GM23338 (cell line): ENCODE measurements at regions not wholly inside any gene's neighbourhood (a gene's known extent, or its start where the extent isn't known, plus 50 kb on each side); places are given as distances from the start of the nearest gene placed in this dataset.

Experiments used
- ATAC-seq: fragments of 200-7000 bp; cut with Tn5 transposase; 3 replicates; pipeline ENCODE4 v1.9.1; 2020
- DNase-seq: peaks from one replicate; pipeline ENCODE4 v3.0.0-alpha.2; 2015; ENCODE audit warnings: low spot score
- H2AFZ ChIP-seq: fragments of 200-600 bp; sonication (generic); 2 replicates; pipeline ENCODE4 v1.8.0; 2016; ENCODE audit warnings: antibody characterized with exemption, mild to moderate bottlenecking, moderate library complexity
- H3F3A ChIP-seq: fragments of 200-600 bp; sonication (generic); replicated peaks from 2 replicates; pipeline ENCODE4 v1.8.0; 2017; ENCODE audit warnings: antibody characterized with exemption, mixed run types, low read depth
- H3K27ac ChIP-seq: fragments of 200-600 bp; sonication (generic); 2 replicates; pipeline ENCODE4 v1.6.1; 2016; ENCODE audit warnings: low read depth
- H3K27me3 ChIP-seq: fragments of 200-600 bp; sonication (generic); 2 replicates; pipeline ENCODE4 v1.8.0; 2016; ENCODE audit warnings: mild to moderate bottlenecking, mixed run types, moderate library complexity; ENCODE audit not compliant: insufficient read depth
- H3K36me3 ChIP-seq: fragments of 200-600 bp; sonication (generic); 2 replicates; pipeline ENCODE4 v1.8.0; 2016; ENCODE audit warnings: mild to moderate bottlenecking; ENCODE audit not compliant: insufficient read depth
- H3K4me1 ChIP-seq: fragments of 200-600 bp; sonication (generic); 2 replicates; pipeline ENCODE4 v1.8.0; 2016; ENCODE audit warnings: mild to moderate bottlenecking, moderate library complexity; ENCODE audit not compliant: insufficient read depth
- H3K4me2 ChIP-seq: fragments of 200-600 bp; sonication (generic); 2 replicates; pipeline ENCODE4 v1.7.1; 2017; ENCODE audit warnings: mixed run types
- H3K4me3 ChIP-seq: fragments of 200-600 bp; sonication (generic); 2 replicates; pipeline ENCODE4 v1.6.1; 2016; ENCODE audit warnings: mixed run types
- H3K79me2 ChIP-seq: fragments of 200-600 bp; sonication (generic); replicated peaks from 2 replicates; pipeline ENCODE4 v1.8.0; 2017; ENCODE audit warnings: mild to moderate bottlenecking; ENCODE audit not compliant: insufficient read depth
- H3K9me2 ChIP-seq: fragments of 200-600 bp; sonication (generic); 2 replicates; pipeline ENCODE4 v1.8.0; 2017; ENCODE audit not compliant: insufficient read depth
- H4K20me1 ChIP-seq: fragments of 200-600 bp; sonication (generic); replicated peaks from 2 replicates; pipeline ENCODE4 v1.8.0; 2017; ENCODE audit warnings: mild to moderate bottlenecking; ENCODE audit not compliant: insufficient read depth
- H3K27ac Mint-ChIP-seq: 2 replicates; pipeline ENCODE4 v1.8.0; 2020; ENCODE audit warnings: inconsistent platforms, mild to moderate bottlenecking, moderate library complexity, mixed read lengths
- H3K27me3 Mint-ChIP-seq: 3 replicates; pipeline ENCODE4 v1.8.0; 2022; ENCODE audit warnings: low read depth, mild to moderate bottlenecking, moderate library complexity, mixed read lengths, inconsistent platforms; ENCODE audit not compliant: insufficient read depth, poor library complexity
- H3K36me3 Mint-ChIP-seq: 3 replicates; pipeline ENCODE4 v1.8.0; 2021; ENCODE audit warnings: low read depth, mild to moderate bottlenecking, inconsistent platforms, moderate library complexity, mixed read lengths
- H3K4me1 Mint-ChIP-seq: 3 replicates; pipeline ENCODE4 v1.8.0; 2020; ENCODE audit warnings: mild to moderate bottlenecking, inconsistent platforms, mixed read lengths
- H3K4me3 Mint-ChIP-seq: 3 replicates; pipeline ENCODE4 v1.8.0; 2021; ENCODE audit warnings: moderate library complexity, mild to moderate bottlenecking, inconsistent platforms, mixed read lengths
- H3K9me3 Mint-ChIP-seq: 3 replicates; pipeline ENCODE4 v1.8.0; 2020; ENCODE audit warnings: moderate library complexity, mild to moderate bottlenecking, inconsistent platforms, mixed read lengths
- CREB1 ChIP-seq: fragments of 250-450 bp; sonication (Bioruptor Pico); IDR thresholded peaks from 2 replicates; pipeline ENCODE4 v1.5.0; 2020; ENCODE audit warnings: low read depth, mild to moderate bottlenecking, moderate library complexity
- EZH2phosphoT487 ChIP-seq: fragments of 200-600 bp; sonication (generic); IDR thresholded peaks from one replicate; pipeline ENCODE4 v1.8.1; 2018; ENCODE audit warnings: antibody characterized with exemption; ENCODE audit not compliant: unreplicated experiment
- JUNB ChIP-seq: IDR thresholded peaks from one replicate; pipeline ENCODE4 v1.6.1; 2016; ENCODE audit warnings: antibody characterized with exemption; ENCODE audit not compliant: unreplicated experiment
- NANOG ChIP-seq: IDR thresholded peaks from 2 replicates; pipeline ENCODE4 v1.6.1; 2016; ENCODE audit warnings: antibody characterized with exemption, borderline replicate concordance
- POLR2AphosphoS5 ChIP-seq: IDR thresholded peaks from 2 replicates; pipeline ENCODE4 v1.6.1; 2016; ENCODE audit warnings: antibody characterized with exemption, low read depth
- STAT1 ChIP-seq: IDR thresholded peaks from one replicate; pipeline ENCODE4 v1.6.1; 2016; ENCODE audit warnings: antibody characterized with exemption; ENCODE audit not compliant: unreplicated experiment
- ZNF114 ChIP-seq: fragments of 250-450 bp; sonication (Bioruptor Pico); IDR thresholded peaks from 2 replicates; pipeline ENCODE4 v1.5.0; 2020; ENCODE audit warnings: mild to moderate bottlenecking, moderate library complexity
- TF ChIP-seq, protein P1 (sequence below): fragments of 250-450 bp; sonication (Bioruptor Pico); IDR thresholded peaks from 2 replicates; pipeline ENCODE4 v1.5.0; 2020; ENCODE audit warnings: mild to moderate bottlenecking, moderate library complexity
- TF ChIP-seq, protein P2 (sequence below): IDR thresholded peaks from one replicate; pipeline ENCODE4 v1.6.1; 2018; ENCODE audit warnings: antibody characterized with exemption; ENCODE audit not compliant: unreplicated experiment
- TF ChIP-seq, protein P3 (sequence below), 2 experiments: fragments of 200-600 bp in 1 of 2; sonication (generic) in 1 of 2; conservative IDR thresholded peaks; 2 replicates each; pipeline versions ENCODE4 v1.5.1 to v1.6.1; 2016 to 2017; ENCODE audit warnings: antibody characterized with exemption in 2 of 2, low read depth in 2 of 2, mild to moderate bottlenecking in 2 of 2, moderate library complexity in 1 of 2

- no peak for TF ChIP-seq JUNB
- TF ChIP-seq, protein P1, sequence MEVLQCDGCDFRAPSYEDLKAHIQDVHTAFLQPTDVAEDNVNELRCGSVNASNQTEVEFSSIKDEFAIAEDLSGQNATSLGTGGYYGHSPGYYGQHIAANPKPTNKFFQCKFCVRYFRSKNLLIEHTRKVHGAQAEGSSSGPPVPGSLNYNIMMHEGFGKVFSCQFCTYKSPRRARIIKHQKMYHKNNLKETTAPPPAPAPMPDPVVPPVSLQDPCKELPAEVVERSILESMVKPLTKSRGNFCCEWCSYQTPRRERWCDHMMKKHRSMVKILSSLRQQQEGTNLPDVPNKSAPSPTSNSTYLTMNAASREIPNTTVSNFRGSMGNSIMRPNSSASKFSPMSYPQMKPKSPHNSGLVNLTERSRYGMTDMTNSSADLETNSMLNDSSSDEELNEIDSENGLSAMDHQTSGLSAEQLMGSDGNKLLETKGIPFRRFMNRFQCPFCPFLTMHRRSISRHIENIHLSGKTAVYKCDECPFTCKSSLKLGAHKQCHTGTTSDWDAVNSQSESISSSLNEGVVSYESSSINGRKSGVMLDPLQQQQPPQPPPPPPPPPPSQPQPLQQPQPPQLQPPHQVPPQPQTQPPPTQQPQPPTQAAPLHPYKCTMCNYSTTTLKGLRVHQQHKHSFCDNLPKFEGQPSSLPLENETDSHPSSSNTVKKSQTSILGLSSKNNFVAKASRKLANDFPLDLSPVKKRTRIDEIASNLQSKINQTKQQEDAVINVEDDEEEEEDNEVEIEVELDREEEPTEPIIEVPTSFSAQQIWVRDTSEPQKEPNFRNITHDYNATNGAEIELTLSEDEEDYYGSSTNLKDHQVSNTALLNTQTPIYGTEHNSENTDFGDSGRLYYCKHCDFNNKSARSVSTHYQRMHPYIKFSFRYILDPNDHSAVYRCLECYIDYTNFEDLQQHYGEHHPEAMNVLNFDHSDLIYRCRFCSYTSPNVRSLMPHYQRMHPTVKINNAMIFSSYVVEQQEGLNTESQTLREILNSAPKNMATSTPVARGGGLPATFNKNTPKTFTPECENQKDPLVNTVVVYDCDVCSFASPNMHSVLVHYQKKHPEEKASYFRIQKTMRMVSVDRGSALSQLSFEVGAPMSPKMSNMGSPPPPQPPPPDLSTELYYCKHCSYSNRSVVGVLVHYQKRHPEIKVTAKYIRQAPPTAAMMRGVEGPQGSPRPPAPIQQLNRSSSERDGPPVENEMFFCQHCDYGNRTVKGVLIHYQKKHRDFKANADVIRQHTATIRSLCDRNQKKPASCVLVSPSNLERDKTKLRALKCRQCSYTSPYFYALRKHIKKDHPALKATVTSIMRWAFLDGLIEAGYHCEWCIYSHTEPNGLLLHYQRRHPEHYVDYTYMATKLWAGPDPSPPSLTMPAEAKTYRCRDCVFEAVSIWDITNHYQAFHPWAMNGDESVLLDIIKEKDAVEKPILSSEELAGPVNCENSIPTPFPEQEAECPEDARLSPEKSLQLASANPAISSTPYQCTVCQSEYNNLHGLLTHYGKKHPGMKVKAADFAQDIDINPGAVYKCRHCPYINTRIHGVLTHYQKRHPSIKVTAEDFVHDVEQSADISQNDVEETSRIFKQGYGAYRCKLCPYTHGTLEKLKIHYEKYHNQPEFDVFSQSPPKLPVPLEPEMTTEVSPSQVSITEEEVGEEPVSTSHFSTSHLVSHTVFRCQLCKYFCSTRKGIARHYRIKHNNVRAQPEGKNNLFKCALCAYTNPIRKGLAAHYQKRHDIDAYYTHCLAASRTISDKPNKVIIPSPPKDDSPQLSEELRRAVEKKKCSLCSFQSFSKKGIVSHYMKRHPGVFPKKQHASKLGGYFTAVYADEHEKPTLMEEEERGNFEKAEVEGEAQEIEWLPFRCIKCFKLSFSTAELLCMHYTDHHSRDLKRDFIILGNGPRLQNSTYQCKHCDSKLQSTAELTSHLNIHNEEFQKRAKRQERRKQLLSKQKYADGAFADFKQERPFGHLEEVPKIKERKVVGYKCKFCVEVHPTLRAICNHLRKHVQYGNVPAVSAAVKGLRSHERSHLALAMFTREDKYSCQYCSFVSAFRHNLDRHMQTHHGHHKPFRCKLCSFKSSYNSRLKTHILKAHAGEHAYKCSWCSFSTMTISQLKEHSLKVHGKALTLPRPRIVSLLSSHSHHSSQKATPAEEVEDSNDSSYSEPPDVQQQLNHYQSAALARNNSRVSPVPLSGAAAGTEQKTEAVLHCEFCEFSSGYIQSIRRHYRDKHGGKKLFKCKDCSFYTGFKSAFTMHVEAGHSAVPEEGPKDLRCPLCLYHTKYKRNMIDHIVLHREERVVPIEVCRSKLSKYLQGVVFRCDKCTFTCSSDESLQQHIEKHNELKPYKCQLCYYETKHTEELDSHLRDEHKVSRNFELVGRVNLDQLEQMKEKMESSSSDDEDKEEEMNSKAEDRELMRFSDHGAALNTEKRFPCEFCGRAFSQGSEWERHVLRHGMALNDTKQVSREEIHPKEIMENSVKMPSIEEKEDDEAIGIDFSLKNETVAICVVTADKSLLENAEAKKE (CRISPR knock-in tag): no peak
- TF ChIP-seq, protein P2, sequence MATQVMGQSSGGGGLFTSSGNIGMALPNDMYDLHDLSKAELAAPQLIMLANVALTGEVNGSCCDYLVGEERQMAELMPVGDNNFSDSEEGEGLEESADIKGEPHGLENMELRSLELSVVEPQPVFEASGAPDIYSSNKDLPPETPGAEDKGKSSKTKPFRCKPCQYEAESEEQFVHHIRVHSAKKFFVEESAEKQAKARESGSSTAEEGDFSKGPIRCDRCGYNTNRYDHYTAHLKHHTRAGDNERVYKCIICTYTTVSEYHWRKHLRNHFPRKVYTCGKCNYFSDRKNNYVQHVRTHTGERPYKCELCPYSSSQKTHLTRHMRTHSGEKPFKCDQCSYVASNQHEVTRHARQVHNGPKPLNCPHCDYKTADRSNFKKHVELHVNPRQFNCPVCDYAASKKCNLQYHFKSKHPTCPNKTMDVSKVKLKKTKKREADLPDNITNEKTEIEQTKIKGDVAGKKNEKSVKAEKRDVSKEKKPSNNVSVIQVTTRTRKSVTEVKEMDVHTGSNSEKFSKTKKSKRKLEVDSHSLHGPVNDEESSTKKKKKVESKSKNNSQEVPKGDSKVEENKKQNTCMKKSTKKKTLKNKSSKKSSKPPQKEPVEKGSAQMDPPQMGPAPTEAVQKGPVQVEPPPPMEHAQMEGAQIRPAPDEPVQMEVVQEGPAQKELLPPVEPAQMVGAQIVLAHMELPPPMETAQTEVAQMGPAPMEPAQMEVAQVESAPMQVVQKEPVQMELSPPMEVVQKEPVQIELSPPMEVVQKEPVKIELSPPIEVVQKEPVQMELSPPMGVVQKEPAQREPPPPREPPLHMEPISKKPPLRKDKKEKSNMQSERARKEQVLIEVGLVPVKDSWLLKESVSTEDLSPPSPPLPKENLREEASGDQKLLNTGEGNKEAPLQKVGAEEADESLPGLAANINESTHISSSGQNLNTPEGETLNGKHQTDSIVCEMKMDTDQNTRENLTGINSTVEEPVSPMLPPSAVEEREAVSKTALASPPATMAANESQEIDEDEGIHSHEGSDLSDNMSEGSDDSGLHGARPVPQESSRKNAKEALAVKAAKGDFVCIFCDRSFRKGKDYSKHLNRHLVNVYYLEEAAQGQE: no peak
- TF ChIP-seq, protein P3, sequence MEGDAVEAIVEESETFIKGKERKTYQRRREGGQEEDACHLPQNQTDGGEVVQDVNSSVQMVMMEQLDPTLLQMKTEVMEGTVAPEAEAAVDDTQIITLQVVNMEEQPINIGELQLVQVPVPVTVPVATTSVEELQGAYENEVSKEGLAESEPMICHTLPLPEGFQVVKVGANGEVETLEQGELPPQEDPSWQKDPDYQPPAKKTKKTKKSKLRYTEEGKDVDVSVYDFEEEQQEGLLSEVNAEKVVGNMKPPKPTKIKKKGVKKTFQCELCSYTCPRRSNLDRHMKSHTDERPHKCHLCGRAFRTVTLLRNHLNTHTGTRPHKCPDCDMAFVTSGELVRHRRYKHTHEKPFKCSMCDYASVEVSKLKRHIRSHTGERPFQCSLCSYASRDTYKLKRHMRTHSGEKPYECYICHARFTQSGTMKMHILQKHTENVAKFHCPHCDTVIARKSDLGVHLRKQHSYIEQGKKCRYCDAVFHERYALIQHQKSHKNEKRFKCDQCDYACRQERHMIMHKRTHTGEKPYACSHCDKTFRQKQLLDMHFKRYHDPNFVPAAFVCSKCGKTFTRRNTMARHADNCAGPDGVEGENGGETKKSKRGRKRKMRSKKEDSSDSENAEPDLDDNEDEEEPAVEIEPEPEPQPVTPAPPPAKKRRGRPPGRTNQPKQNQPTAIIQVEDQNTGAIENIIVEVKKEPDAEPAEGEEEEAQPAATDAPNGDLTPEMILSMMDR (conservative IDR thresholded peaks at IDR 0.05; ENCODE audit: low read depth in 2 of 2): no peak
- TF ChIP-seq ZNF114 (CRISPR knock-in tag): no peak
- no peak for TF ChIP-seq EZH2phosphoT487
- TF ChIP-seq STAT1: no peak
- no peak for TF ChIP-seq CREB1 (CRISPR knock-in tag)
- no peak for TF ChIP-seq NANOG
- TF ChIP-seq POLR2AphosphoS5: no peak
- no peak overlapping the region for H3K4me3 Mint-ChIP-seq
Observed at GRCh38 chr3:132772252-132772651, 50.0 kb upstream of the NPHP3 start.

More at GRCh38 chr3:132772252-132772651, 50.0 kb upstream of the NPHP3 start:
- peaks cover 7% of the 10 kb centered on the region for H3K4me1 Mint-ChIP-seq
- ATAC-seq (no peak), DNase-seq (no peak)
- Histone ChIP-seq H3K4me2 (no peak overlapping the region), H3K79me2 (no peaks in the 10 kb centered on the region), H3K27me3 (no peaks in the 10 kb centered on the region), H3K36me3 (no peaks in the 10 kb centered on the region), H3F3A (no peaks in the 10 kb centered on the region), H3K27ac (no peak overlapping the region), H3K4me1 (peaks cover 9% of the 10 kb centered on the region), H2AFZ (no peak overlapping the region), H3K9me2 (peaks cover 4% of the 10 kb centered on the region), H4K20me1 (no peaks in the 10 kb centered on the region), H3K4me3 (no peak overlapping the region)
- 0 out of 3 replicates have a peak, but pooled peaks cover 6% of the 10 kb centered on the region for H3K9me3 Mint-ChIP-seq
- no peaks in the 10 kb centered on the region for H3K27me3 Mint-ChIP-seq
- H3K27ac Mint-ChIP-seq: no peak overlapping the region
- no peaks in the 10 kb centered on the region for H3K36me3 Mint-ChIP-seq
